Mesodermal cell (in vitro differentiated cells): ENCODE measurements at regions not wholly inside any gene's neighbourhood (a gene's known extent, or its start where the extent isn't known, plus 50 kb on each side); places are given as distances from the start of the nearest gene placed in this dataset.

ENCODE experiments used
- H3K27ac ChIP-seq: 2 replicates; pipeline ENCODE4 v1.7.0; 2013; ENCODE audit warnings: mild to moderate bottlenecking, low read depth, low read length, moderate library complexity; ENCODE audit not compliant: severe bottlenecking
- H3K36me3 ChIP-seq: 2 replicates; pipeline ENCODE4 v1.7.1; 2013; ENCODE audit warnings: mild to moderate bottlenecking, low read length, moderate library complexity; ENCODE audit not compliant: control insufficient read depth, insufficient read depth
- H3K4me1 ChIP-seq: one replicate; pipeline ENCODE4 v1.7.1; 2013; ENCODE audit warnings: mild to moderate bottlenecking, low read length; ENCODE audit not compliant: insufficient read depth, control insufficient read depth, poor library complexity, severe bottlenecking
- H3K4me3 ChIP-seq: 2 replicates; pipeline ENCODE4 v1.7.0; 2013; ENCODE audit warnings: low read length, control low read depth, mild to moderate bottlenecking; ENCODE audit not compliant: insufficient read depth, poor library complexity, severe bottlenecking; ENCODE audit errors: extremely low read depth
- H3K9me3 ChIP-seq: 2 replicates; pipeline ENCODE4 v1.7.1; 2013; ENCODE audit warnings: mild to moderate bottlenecking, low read length, moderate library complexity; ENCODE audit not compliant: control insufficient read depth
- WGBS, 2 experiments: methylation state at CpG; one replicate each; pipeline ENCODE4 v1.1.5; 2013; ENCODE audit warnings: missing lambda C conversion rate in 2 of 2; ENCODE audit not compliant: insufficient coverage in 2 of 2; 5-methylcytosine and 5-hydroxymethylcytosine counted together

GRCh38 chr2:153106802-153107477, 371.6 kb downstream of the RPRM start:
- Histone ChIP-seq H3K9me3 (no peaks in the 10 kb centered on the region), H3K4me3 (no peak overlapping the region), H3K36me3 (no peaks in the 10 kb centered on the region), H3K4me1 (peaks cover 1% of the 10 kb centered on the region), H3K27ac (no peak overlapping the region)
- 93 to 100% methylated on average over 1 of the region's 1 CpG for WGBS, 2 experiments

DNA sequence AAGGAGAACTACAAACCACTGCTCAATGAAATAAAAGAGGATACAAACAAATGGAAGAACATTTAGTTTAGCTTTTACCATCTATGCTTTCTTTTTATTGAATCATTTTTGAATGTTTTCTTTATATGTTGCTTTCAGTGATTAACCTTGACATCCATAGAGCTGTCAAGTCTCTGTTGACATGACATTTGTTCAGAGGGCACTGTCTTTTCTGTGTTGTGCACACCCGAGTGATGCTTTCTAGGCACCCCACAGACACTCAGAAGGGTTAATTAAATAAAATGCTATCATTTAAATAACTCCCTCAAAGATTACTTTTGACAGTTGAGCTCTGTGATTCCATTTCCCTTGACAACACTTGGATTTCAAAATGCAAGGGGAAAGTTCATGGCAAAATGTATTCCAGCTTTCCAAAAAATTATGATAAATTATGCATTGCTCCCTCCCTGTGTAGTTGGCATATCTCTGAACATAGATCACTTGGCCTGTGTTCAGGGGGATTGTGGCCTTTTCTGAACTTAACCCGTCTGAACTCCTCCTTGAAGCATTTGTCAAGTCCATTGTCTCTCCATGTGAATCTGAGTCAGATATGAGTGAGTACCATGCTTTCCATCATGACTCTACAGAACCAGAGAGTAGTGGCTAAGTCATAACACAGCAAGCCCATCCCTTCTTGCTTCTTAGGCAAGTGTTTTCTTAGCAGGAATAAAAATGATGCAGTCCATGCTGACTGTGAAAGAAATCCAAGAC, 372.6 kb downstream of the RPRM start:
- Histone ChIP-seq H3K4me3 (no peak overlapping the region), H3K4me1 (peaks cover 8% of the 10 kb centered on the region), H3K27ac (no peak overlapping the region), H3K36me3 (no peaks in the 10 kb centered on the region), H3K9me3 (no peaks in the 10 kb centered on the region)
- 80% methylated on average over 1 of the region's 2 CpGs; no CpG with 5 or more reads in 1 of the 2 experiments for WGBS, 2 experiments

DNA sequence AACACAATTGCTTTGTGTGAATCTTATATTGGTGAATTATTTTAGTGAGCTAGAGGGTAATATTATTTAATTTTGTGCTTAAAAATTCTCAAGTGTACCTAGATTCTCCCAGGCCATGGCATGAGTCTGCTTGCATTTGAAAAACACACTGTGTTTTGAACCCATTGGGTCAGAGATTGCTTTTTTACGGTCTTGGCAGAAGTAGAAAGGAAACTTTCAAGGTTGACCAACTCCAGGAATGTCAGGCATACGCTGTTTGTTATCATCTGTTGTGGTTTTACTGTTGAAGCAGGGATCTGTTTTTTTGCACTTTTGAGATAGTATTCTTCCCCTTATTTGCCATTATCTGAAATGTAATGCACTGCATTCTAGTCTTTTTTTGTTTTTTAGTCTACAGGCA, 377.4 kb downstream of the RPRM start:
- Histone ChIP-seq H3K4me3 (no peak overlapping the region), H3K4me1 (peaks cover 8% of the 10 kb centered on the region), H3K9me3 (no peaks in the 10 kb centered on the region), H3K27ac (no peak overlapping the region), H3K36me3 (no peaks in the 10 kb centered on the region)
- 40 to 82% methylated on average over 1 to 2 of the region's 2 CpGs for WGBS, 2 experiments

GRCh38 chr2:153100151-153100550, 378.4 kb downstream of the RPRM start:
- Histone ChIP-seq H3K4me3 (no peak overlapping the region), H3K27ac (no peak overlapping the region), H3K4me1 (peaks cover 8% of the 10 kb centered on the region), H3K9me3 (no peaks in the 10 kb centered on the region), H3K36me3 (no peaks in the 10 kb centered on the region)

- peaks cover 8% of the 10 kb centered on the region for H3K4me1 ChIP-seq
- H3K27ac ChIP-seq: no peak overlapping the region
- no peak overlapping the region for H3K4me3 ChIP-seq
- H3K9me3 ChIP-seq: no peaks in the 10 kb centered on the region
- H3K36me3 ChIP-seq: no peaks in the 10 kb centered on the region
These were observed 379.7 kb downstream of the ARL6IP6 start for GRCh38 chr2:153098073-153098472.

DNA sequence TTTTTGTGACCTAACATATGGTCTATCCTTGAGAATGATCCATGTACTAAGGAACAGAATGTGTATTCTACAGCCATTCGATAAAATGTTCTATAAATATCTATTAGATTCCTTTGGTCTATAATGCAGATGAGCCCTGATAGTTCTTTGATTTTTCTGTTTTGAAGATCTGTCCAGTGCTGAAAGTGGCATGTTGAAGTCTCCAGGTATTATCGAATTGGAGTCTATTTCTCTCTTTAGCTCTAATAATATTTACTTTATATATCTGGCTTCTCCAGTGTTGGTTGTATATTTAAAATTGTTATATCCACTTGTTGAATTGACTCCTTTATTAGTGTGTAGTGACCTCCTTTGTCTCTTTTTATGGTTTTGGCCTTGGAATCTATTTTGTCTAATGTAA, 377.9 kb downstream of the ARL6IP6 start:
- no CpG with 5 or more reads among the region's 2 CpGs for WGBS, 2 experiments
- no peak overlapping the region for H3K27ac ChIP-seq
- H3K9me3 ChIP-seq: no peaks in the 10 kb centered on the region
- no peak overlapping the region for H3K4me3 ChIP-seq
- no peaks in the 10 kb centered on the region for H3K36me3 ChIP-seq
- peaks cover 2% of the 10 kb centered on the region for H3K4me1 ChIP-seq

GRCh38 chr2:153091344-153091743, 372.9 kb downstream of the ARL6IP6 start:
- no peaks in the 10 kb centered on the region for H3K36me3 ChIP-seq
- no peak overlapping the region for H3K4me3 ChIP-seq
- H3K9me3 ChIP-seq: no peaks in the 10 kb centered on the region
- no peaks in the 10 kb centered on the region for H3K4me1 ChIP-seq
- H3K27ac ChIP-seq: no peak overlapping the region

GRCh38 chr2:153079315-153079714, 360.9 kb downstream of the ARL6IP6 start:
- Histone ChIP-seq H3K4me1 (no peaks in the 10 kb centered on the region), H3K9me3 (no peaks in the 10 kb centered on the region), H3K4me3 (no peak overlapping the region), H3K36me3 (no peaks in the 10 kb centered on the region), H3K27ac (no peak overlapping the region)
- WGBS, 2 experiments: no CpG with 5 or more reads among the region's 1 CpG

- Histone ChIP-seq H3K9me3 (no peaks in the 10 kb centered on the region), H3K27ac (no peak overlapping the region), H3K36me3 (no peaks in the 10 kb centered on the region), H3K4me1 (no peaks in the 10 kb centered on the region), H3K4me3 (no peak overlapping the region)
- WGBS, 2 experiments: 83 to 88% methylated on average over 1 of the region's 2 CpGs
These were observed 358.9 kb downstream of the ARL6IP6 start for GRCh38 chr2:153077311-153077710.

DNA sequence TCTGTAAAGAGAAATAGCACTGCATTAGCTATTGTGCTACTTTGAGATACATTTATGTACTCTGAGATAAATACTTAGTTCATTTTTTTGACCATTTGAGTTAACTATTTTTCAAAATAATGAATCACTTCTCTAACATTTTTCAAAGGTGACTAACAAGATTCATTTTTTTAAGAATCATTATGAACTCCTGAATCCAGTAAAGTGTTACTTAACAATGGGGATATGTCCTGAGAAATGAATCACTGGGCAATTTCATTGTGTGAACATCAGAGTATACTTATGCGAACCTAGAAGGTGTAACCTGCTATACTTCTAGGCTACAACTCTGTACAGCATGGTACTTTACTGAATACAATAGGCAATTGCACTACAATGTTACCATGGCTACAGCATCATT, 355.8 kb downstream of the ARL6IP6 start:
- no peaks in the 10 kb centered on the region for H3K4me1 ChIP-seq
- no peaks in the 10 kb centered on the region for H3K9me3 ChIP-seq
- WGBS, 2 experiments: 83% methylated on average over 1 of the region's 1 CpG
- H3K27ac ChIP-seq: no peak overlapping the region
- H3K4me3 ChIP-seq: no peak overlapping the region
- no peaks in the 10 kb centered on the region for H3K36me3 ChIP-seq

GRCh38 chr2:153072813-153073212, 354.4 kb downstream of the ARL6IP6 start:
- no peaks in the 10 kb centered on the region for H3K4me1 ChIP-seq
- no peak overlapping the region for H3K27ac ChIP-seq
- no peak overlapping the region for H3K4me3 ChIP-seq
- no peaks in the 10 kb centered on the region for H3K9me3 ChIP-seq
- WGBS, 2 experiments: 89 to 97% methylated on average over 5 to 6 of the region's 8 CpGs
- H3K36me3 ChIP-seq: no peaks in the 10 kb centered on the region
